NCI-H2081 (cell line): ENCODE measurements at regions not wholly inside any gene's neighbourhood (a gene's known extent, or its start where the extent isn't known, plus 50 kb on each side); places are given as distances from the start of the nearest gene placed in this dataset.
A peak's percentile ranks its signal among the peaks of the same experiment; 100 is the strongest.
"Not testable (repeated sequence)": the region's sequence is repeated elsewhere in the genome, so short reads cannot be mapped to it uniquely, and the experiment has no call there.

Experiments
- DNase-seq, 2 experiments: peaks; one replicate each; lab custom pipeline; 2025; lab: John Stamatoyannopoulos, UW

GRCh38 chr5:153939101-153939500 lies 99.6 kb downstream of the FAM114A2 start:
- DNase-seq: no peak

GRCh38 chr5:153938191-153938842 lies 100.4 kb downstream of the FAM114A2 start:
- no peak for DNase-seq

- no peak for DNase-seq
Observed at GRCh38 chr5:153937661-153938060, 101.0 kb downstream of the FAM114A2 start.

GRCh38 chr5:153935151-153935550 lies 103.6 kb downstream of the FAM114A2 start:
- DNase-seq: not testable (repeated sequence)

- DNase-seq: no peak
Observed at GRCh38 chr5:153926201-153926600, 112.5 kb downstream of the FAM114A2 start.

GRCh38 chr5:153919161-153919560 lies 119.5 kb downstream of the FAM114A2 start:
- DNase-seq: no peak

- no peak for DNase-seq
Observed at GRCh38 chr5:153907170-153907775, 131.4 kb downstream of the FAM114A2 start.

GRCh38 chr5:153905219-153905618 lies 133.5 kb downstream of the FAM114A2 start:
- no peak for DNase-seq

GRCh38 chr5:153903321-153903720 lies 135.4 kb downstream of the FAM114A2 start:
- DNase-seq: no peak

GRCh38 chr5:153902016-153902415 lies 136.7 kb downstream of the FAM114A2 start:
- DNase-seq: no peak

GRCh38 chr5:153901449-153901848 lies 137.3 kb downstream of the FAM114A2 start:
- DNase-seq: no peak

GRCh38 chr5:153900703-153901395 lies 137.9 kb downstream of the FAM114A2 start:
- DNase-seq: no peak

GRCh38 chr5:153899746-153900145 lies 139.0 kb downstream of the FAM114A2 start:
- no peak for DNase-seq

- peak in 1 of 2 experiments; percentile 6 for DNase-seq
Observed at GRCh38 chr5:153896701-153897100, 142.0 kb downstream of the FAM114A2 start.

- no peak for DNase-seq
Observed at GRCh38 chr5:153896117-153896516, 142.6 kb downstream of the FAM114A2 start.

- no peak for DNase-seq
Observed at GRCh38 chr5:153895266-153895665, 143.4 kb downstream of the FAM114A2 start.

GRCh38 chr5:153893817-153894216 lies 144.9 kb downstream of the FAM114A2 start:
- DNase-seq: no peak

- DNase-seq: no peak
Observed at GRCh38 chr5:153891394-153891793, 147.3 kb downstream of the FAM114A2 start.

GRCh38 chr5:153888781-153889180 lies 149.9 kb downstream of the FAM114A2 start:
- no peak for DNase-seq

GRCh38 chr5:153885141-153885540 lies 153.6 kb downstream of the FAM114A2 start:
- peak in 1 of 2 experiments; percentile 16 for DNase-seq

- no peak for DNase-seq
Observed at GRCh38 chr5:153884612-153884957, 154.1 kb downstream of the FAM114A2 start.

GRCh38 chr5:153883854-153884611 lies 154.7 kb downstream of the FAM114A2 start:
- DNase-seq: peak in 1 of 2 experiments; percentile 34

GRCh38 chr5:153881687-153882086 lies 157.0 kb downstream of the FAM114A2 start:
- DNase-seq: no peak
